ENCODE measurements at regions not wholly inside any gene's neighbourhood (a gene's known extent, or its start where the extent isn't known, plus 50 kb on each side); places are given as distances from the start of the nearest gene placed in this dataset.

GRCh38 chr6:145258122-145258521 lies 477.2 kb downstream of the EPM2A start:
- TF ChIP-seq TCF12 (IDR thresholded peaks at IDR 0.05; ENCODE audit: low read depth), result no peak
- no peak for TF ChIP-seq RAD21 (IDR thresholded peaks at IDR 0.05; ENCODE audit: low read depth)
- no peak for TF ChIP-seq EP300 (IDR thresholded peaks at IDR 0.05; ENCODE audit: borderline replicate concordance)
- TF ChIP-seq CREB1 (IDR thresholded peaks at IDR 0.05; ENCODE audit: low read depth), result no peak
- TF ChIP-seq REST (IDR thresholded peaks at IDR 0.05; ENCODE audit: low read depth), result no peak
- no peak for TF ChIP-seq FOXM1 (IDR thresholded peaks at IDR 0.05; ENCODE audit: borderline replicate concordance, low read depth)
- TF ChIP-seq TAF1 (IDR thresholded peaks at IDR 0.05; ENCODE audit: low read depth), result no peak
- no peak for TF ChIP-seq TEAD4 (IDR thresholded peaks at IDR 0.05)
- TF ChIP-seq ZBTB7A (IDR thresholded peaks at IDR 0.05; ENCODE audit: low read depth), result no peak

- TF ChIP-seq TEAD4 (IDR thresholded peaks at IDR 0.05) (no peak), EGR1 (IDR thresholded peaks at IDR 0.05) (no peak), TAF1 (IDR thresholded peaks at IDR 0.05; ENCODE audit: low read depth) (no peak), MAX (IDR thresholded peaks at IDR 0.05) (no peak), RAD21 (IDR thresholded peaks at IDR 0.05; ENCODE audit: low read depth) (no peak), CREB1 (IDR thresholded peaks at IDR 0.05; ENCODE audit: low read depth) (no peak), USF1 (IDR thresholded peaks at IDR 0.05) (no peak), REST (IDR thresholded peaks at IDR 0.05; ENCODE audit: low read depth) (no peak), YY1 (IDR thresholded peaks at IDR 0.05; ENCODE audit: low read depth) (no peak), CEBPB (IDR thresholded peaks at IDR 0.05) (no peak), FOXM1 (IDR thresholded peaks at IDR 0.05; ENCODE audit: borderline replicate concordance, low read depth) (no peak), ZBTB7A (IDR thresholded peaks at IDR 0.05; ENCODE audit: low read depth) (no peak), NFIC (IDR thresholded peaks at IDR 0.05) (no peak), TCF12 (IDR thresholded peaks at IDR 0.05; ENCODE audit: low read depth) (no peak), EP300 (IDR thresholded peaks at IDR 0.05; ENCODE audit: borderline replicate concordance) (no peak)
Measured at GRCh38 chr6:145260484-145261175, 474.7 kb downstream of the EPM2A start.

GRCh38 chr6:145261758-145262157 lies 473.6 kb downstream of the EPM2A start:
- TF ChIP-seq YY1 (IDR thresholded peaks at IDR 0.05; ENCODE audit: low read depth) (no peak), MAX (IDR thresholded peaks at IDR 0.05) (no peak), TAF1 (IDR thresholded peaks at IDR 0.05; ENCODE audit: low read depth) (no peak), RAD21 (IDR thresholded peaks at IDR 0.05; ENCODE audit: low read depth) (no peak), TEAD4 (IDR thresholded peaks at IDR 0.05) (no peak), FOXM1 (IDR thresholded peaks at IDR 0.05; ENCODE audit: borderline replicate concordance, low read depth) (no peak), EGR1 (IDR thresholded peaks at IDR 0.05) (no peak), EP300 (IDR thresholded peaks at IDR 0.05; ENCODE audit: borderline replicate concordance) (no peak)

GRCh38 chr6:145262771-145263170 lies 472.5 kb downstream of the EPM2A start:
- TF ChIP-seq TAF1 (IDR thresholded peaks at IDR 0.05; ENCODE audit: low read depth), result no peak
- TF ChIP-seq RAD21 (IDR thresholded peaks at IDR 0.05; ENCODE audit: low read depth), result no peak
- no peak for TF ChIP-seq CREB1 (IDR thresholded peaks at IDR 0.05; ENCODE audit: low read depth)
- TF ChIP-seq EP300 (IDR thresholded peaks at IDR 0.05; ENCODE audit: borderline replicate concordance), result no peak
- TF ChIP-seq NFIC (IDR thresholded peaks at IDR 0.05), result no peak
- TF ChIP-seq TEAD4 (IDR thresholded peaks at IDR 0.05), result no peak
- no peak for TF ChIP-seq TCF12 (IDR thresholded peaks at IDR 0.05; ENCODE audit: low read depth)
- TF ChIP-seq MAX (IDR thresholded peaks at IDR 0.05), result no peak
- TF ChIP-seq CEBPB (IDR thresholded peaks at IDR 0.05), result no peak
- TF ChIP-seq YY1 (IDR thresholded peaks at IDR 0.05; ENCODE audit: low read depth), result no peak
- TF ChIP-seq ZBTB7A (IDR thresholded peaks at IDR 0.05; ENCODE audit: low read depth), result no peak
- no peak for TF ChIP-seq EGR1 (IDR thresholded peaks at IDR 0.05)
- TF ChIP-seq FOXM1 (IDR thresholded peaks at IDR 0.05; ENCODE audit: borderline replicate concordance, low read depth), result no peak
- TF ChIP-seq REST (IDR thresholded peaks at IDR 0.05; ENCODE audit: low read depth), result no peak
- no peak for TF ChIP-seq USF1 (IDR thresholded peaks at IDR 0.05)
